Skin epidermis (tissue), 12 donors: ENCODE measurements at regions not wholly inside any gene's neighbourhood (a gene's known extent, or its start where the extent isn't known, plus 50 kb on each side); places are given as distances from the start of the nearest gene placed in this dataset.

ENCODE experiments used
- H3K27ac ChIP-seq, 21 experiments: fragments of 200-600 bp; sonication (generic) in 11 of 21; one replicate each; pipeline ENCODE4 v1.5.0; 2020; ENCODE audit warnings: mild to moderate bottlenecking in 3 of 21, inconsistent platforms in 2 of 21, moderate library complexity in 2 of 21
- H3K4me3 ChIP-seq, 7 experiments: fragments of 200-600 bp; sonication (generic) in 2 of 7; one replicate each; pipeline ENCODE4 v1.5.0; 2020; ENCODE audit warnings: inconsistent platforms in 2 of 7, mild to moderate bottlenecking in 2 of 7, moderate library complexity in 1 of 7

DNA sequence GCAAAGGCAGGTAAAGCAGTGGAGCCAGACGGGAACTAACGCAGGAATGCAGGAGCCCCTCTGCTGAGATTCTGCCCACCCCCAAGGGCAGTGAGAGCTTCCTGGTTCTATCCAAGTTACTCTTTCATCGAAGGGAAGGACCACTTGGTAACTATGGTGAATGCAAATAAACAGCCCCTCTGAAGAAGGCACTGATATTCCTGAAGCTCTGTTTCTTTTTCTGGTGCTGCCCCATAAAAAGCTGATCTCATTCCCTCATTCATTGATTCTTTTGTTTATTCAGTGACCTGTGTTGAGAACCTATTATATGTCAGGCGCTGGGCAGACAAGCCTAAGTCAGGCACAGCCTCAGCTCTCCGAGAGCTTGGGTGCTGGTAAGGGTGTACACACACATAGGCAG lies 217.3 kb downstream of the SNX10 start:
- no peak overlapping the region for H3K27ac ChIP-seq

GRCh38 chr7:26510231-26510957 lies 218.7 kb downstream of the SNX10 start:
- no peak overlapping the region for H3K4me3 ChIP-seq
- H3K27ac ChIP-seq: no peak overlapping the region

More for the DNA sequence above, 217.3 kb downstream of the SNX10 start:
- no peak overlapping the region for H3K4me3 ChIP-seq

GRCh38 chr7:26511866-26512265 lies 220.2 kb downstream of the SNX10 start:
- no peak overlapping the region for H3K4me3 ChIP-seq
- no peak overlapping the region for H3K27ac ChIP-seq

DNA sequence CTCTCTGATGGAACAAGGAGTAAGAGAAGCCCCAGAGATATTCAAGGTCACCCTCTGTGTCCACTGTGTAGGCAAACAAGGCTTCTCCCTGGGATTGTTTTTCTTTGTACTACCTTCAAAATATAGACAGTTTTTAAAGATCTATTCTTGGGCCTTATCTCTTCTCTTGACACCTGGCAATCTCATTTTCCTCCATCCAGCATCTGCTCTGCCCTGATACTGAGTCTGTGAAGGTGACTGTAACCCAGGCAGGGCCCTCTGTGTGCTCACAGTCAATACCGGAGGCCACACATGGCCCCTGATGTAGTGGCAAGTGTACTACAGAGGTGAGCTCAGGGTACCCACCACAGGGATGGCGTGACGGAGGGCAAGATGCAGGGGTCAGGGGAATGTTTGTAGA lies 221.1 kb downstream of the SNX10 start:
- no peak overlapping the region for H3K27ac ChIP-seq
- H3K4me3 ChIP-seq: no peak overlapping the region

GRCh38 chr7:26513948-26514347 lies 222.3 kb downstream of the SNX10 start:
- Histone ChIP-seq H3K27ac (no peak overlapping the region), H3K4me3 (no peak overlapping the region)

DNA sequence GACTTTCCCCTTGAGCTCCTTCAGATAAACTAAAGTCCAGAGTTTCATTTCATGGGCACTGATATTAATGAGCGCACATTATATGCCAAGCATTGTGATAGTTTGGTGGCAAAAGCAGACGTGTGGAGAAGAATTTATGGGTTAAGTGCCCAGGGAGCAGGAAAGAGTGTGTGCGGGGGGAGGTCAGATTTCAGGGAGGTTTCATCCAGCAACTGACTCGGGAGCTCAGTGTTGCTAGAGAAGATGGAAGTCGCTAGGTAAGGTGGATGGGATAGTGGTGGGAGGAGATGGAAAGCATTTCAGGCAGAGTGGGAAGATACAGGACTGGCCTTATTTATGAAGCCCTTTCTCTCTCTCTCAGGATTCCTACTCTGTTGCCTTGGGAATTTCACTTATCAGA lies 223.0 kb downstream of the SNX10 start:
- no peak overlapping the region for H3K4me3 ChIP-seq
- no peak overlapping the region for H3K27ac ChIP-seq

DNA sequence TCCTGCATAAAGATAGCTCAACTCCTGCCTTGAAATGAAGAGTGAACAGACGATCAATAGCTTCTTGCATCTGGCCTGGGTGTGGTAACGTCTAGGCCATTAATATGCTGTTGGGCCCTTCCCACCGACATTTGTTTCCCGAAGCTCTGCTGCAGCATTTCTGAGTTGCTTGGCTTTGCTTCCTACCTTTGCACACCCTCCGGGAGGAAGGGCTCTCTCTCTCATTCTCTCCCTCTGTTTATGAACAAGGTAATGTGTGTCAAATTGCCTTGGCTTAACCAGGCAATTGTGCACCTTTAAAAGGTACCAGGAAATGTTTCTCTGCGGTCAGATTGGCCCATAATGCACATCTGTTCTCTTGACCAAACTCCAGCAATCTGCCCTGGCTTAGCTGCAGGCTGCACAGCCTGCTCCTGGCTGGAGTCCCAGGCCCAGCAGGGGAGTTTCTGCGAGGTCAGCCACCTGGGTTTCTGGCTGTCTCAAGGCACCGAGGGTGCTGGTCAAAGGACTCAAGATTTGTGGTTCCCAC lies 223.7 kb downstream of the SNX10 start:
- Histone ChIP-seq H3K4me3 (no peak overlapping the region), H3K27ac (no peak overlapping the region)

DNA sequence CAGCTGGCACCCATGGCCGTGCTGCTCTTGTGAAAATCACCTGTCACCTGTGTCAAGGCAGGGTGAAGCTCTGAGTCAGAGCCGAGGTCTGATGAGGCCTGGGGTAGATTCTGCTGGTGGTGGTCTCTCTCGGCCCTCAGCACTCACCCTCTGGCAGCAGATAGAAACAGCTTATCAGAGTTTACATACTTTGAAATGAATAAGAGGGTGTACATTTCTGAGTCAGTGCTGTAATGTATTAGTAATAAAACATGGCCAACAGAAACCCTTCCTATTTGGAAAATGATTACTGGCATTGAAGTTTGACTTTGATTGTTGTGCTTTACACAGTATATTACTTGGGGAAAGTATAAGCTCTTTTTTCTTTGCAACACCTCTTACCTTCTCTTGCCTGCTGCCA lies 228.8 kb downstream of the SNX10 start:
- no peak overlapping the region for H3K27ac ChIP-seq
- H3K4me3 ChIP-seq: no peak overlapping the region

DNA sequence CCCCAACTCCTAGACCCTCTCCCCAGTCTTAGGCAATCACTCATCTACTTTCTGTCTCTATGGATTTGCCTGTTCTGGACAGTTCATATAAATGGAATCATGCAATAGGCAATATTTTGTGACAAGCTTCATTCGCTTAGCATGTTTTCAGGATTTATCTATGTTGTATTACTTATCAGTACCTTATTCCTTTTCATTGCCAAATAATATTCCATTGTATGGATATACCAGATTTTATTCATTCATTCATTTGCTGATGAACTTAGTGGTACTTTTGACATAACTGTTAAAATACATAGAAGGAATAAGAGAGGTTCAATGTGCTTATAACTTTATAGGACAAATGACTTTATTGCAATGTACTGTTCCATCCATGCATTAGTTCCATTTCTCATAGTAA lies 231.0 kb downstream of the SNX10 start:
- Histone ChIP-seq H3K27ac (no peak overlapping the region), H3K4me3 (no peak overlapping the region)

GRCh38 chr7:26525398-26526264 lies 234.0 kb downstream of the SNX10 start:
- H3K4me3 ChIP-seq: no peak overlapping the region
- H3K27ac ChIP-seq: no peak overlapping the region

DNA sequence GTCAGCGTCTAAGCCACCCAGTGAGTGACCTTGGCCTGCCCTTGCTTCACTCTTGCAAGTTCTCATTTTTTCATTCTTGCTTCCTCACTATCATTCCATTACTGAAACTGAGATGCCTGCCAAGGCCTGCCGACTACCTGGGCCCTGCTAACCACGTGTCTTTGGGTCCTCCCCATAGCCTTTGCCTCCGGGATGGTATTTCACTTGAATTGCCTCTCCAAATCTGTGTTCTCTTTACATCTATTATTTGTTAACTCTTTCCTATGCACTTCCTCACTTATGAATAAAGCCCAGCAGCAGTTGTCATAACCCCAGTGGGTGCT lies 234.6 kb downstream of the SNX10 start:
- Histone ChIP-seq H3K27ac (no peak overlapping the region), H3K4me3 (no peak overlapping the region)

GRCh38 chr7:26531926-26532325 lies 240.3 kb downstream of the SNX10 start:
- Histone ChIP-seq H3K4me3 (no peak overlapping the region), H3K27ac (no peak overlapping the region)

GRCh38 chr7:26532471-26532870 lies 240.8 kb downstream of the SNX10 start:
- Histone ChIP-seq H3K27ac (no peak overlapping the region), H3K4me3 (no peak overlapping the region)

DNA sequence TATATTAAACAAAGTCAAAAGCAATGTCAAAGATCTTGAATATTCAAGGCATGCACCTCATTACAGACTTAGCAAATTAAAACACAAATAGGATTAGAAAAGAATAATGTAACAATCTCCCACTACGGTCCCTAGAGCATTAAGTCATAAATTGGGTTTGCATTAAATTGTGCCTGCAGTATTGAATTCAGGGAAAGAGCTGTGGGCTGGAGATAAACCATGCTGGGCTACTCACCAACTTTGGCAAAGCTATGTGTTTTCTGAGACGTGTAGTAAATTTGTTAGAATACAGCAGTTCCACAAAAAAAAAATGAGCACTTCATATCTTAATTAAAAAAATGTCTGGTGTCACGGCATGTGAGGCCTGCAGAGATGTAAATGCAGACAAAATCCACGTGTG lies 241.6 kb downstream of the SNX10 start:
- no peak overlapping the region for H3K4me3 ChIP-seq
- no peak overlapping the region for H3K27ac ChIP-seq

DNA sequence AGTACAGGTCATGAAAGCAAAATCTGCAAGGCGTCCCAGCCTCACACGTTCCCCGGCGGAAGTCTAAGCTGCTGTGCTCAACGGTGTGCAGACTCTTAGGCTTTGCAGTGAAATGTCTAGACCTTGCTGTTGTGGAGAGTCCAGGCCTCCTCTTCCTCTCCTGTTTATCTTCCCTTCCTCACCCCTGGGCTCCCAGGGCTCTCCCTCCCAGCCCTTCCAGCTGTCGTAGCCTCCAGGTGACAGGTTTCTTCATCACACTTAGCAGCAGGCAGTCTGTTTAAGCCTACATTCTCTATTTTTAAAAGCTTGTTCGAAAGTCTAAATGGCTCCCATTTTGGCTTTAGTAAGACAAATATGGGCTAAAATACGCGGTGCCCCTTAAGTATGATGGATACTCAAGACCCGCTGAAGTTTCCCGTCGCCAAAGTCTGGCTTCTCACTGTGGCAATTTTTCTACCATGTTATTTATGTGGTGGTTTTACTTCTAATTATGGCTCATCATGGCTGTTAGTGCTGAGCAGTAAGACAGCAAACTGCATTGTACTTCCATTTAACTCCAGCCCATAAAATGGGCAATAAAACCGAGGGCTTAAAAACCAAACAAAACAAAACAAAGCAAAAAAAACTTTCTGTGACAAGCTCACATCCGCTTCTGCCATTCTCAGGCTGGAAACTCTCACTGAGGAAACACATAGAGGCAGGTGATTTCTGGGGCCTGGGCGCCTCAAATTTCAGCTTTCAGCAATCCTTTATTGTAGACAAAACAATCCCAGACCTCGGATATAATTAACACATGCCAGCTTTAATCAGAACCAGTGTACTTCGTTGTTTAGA lies 243.2 kb downstream of the SNX10 start:
- no peak overlapping the region for H3K27ac ChIP-seq
- H3K4me3 ChIP-seq: no peak overlapping the region

DNA sequence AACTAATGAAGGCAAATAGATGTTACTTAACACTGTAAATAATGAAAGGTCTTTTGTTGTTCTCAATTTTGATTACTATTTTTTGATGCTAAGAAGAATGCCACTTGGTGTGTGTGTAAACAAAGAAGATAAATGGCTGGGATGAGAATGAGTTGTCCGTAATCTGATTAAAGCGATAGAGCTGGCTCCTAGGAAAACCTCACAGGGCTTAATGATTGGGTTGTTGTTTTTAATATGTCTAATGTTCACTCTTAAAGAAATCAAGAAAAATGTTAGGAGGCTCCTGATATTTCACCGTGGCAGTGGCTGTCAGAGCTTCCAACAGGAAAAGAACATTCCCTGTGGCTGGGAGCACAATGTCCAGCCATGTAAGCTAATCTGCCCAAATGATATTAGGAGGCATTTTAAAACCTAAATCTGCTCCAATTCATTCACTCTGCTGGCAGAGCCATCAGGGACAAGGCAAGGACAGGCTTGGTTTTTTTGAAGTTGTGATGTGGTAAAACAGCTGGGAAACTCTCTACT lies 243.9 kb downstream of the SNX10 start:
- Histone ChIP-seq H3K4me3 (no peak overlapping the region), H3K27ac (no peak overlapping the region)

DNA sequence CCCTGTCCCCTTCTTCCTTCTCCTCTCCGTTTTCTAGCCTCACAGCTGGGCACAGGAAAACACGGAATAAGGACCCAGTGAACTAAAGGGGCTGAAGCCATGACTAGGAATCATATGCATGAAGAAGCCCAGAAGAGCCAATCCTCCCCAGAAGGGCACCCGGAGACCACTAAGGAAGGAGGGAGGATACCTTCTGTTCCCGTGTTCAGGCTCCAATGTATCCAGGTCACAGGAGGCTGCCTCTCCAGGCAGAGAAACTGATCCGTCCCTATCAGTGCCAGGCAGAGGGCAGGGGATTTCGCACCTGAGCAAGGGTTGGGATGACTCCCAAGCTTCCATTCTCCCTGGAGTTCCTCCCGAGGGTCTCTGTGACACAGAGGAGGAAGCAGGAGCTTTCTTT lies 246.6 kb downstream of the SNX10 start:
- Histone ChIP-seq H3K27ac (no peak overlapping the region), H3K4me3 (no peak overlapping the region)

DNA sequence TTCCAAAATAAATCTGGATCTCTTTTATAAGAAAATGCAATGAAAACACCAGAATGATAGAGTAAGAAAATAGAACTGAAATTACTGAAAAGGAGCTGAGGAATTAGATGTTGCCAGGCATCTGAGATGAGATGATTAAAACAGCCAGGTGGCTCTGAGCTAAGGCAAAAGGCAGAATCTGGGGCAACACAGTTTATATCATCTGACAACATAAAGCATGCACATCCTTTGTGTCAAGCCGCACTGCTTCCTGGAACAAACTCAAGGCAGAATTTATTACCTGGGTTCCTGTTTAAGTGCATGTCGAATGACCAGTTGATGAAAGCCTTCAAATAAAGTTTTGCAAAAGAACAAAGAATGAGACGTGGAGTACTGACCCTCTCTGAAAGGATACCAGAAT lies 247.0 kb downstream of the SNX10 start:
- H3K27ac ChIP-seq: no peak overlapping the region
- H3K4me3 ChIP-seq: no peak overlapping the region

GRCh38 chr7:26543340-26543739 lies 251.7 kb downstream of the SNX10 start:
- no peak overlapping the region for H3K27ac ChIP-seq
- no peak overlapping the region for H3K4me3 ChIP-seq

DNA sequence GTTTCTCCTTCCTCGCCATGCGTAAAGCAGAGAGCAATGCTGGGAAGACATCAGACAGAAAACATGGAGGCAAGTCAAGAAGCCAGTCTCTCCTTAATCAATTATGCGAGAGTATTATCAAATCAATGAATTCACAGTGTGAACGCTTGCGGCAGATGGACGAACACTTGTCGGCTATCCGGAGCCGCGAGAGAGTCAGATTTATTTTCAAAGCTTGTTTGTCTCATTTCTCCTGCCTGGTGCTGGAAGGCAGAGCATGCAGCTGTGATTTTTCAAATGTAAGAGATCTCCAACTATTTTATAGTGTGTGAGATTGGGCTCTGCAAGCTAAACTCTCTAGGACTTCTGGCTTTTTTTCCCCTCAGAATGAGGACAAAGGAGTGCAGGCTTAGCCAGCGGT lies 252.3 kb downstream of the SNX10 start:
- Histone ChIP-seq H3K4me3 (no peak overlapping the region), H3K27ac (no peak overlapping the region)
